GM21786 (cell line): ENCODE measurements at regions not wholly inside any gene's neighbourhood (a gene's known extent, or its start where the extent isn't known, plus 50 kb on each side); places are given as distances from the start of the nearest gene placed in this dataset.
"Not testable (repeated sequence)": the region's sequence is repeated elsewhere in the genome, so short reads cannot be mapped to it uniquely, and the experiment has no call there.

ENCODE experiments used
- ATAC-seq: cut with Tn5 transposase; IDR thresholded peaks from one replicate; pipeline ENCODE4 v1.9.1; 2021; ENCODE audit not compliant: unreplicated experiment

DNA sequence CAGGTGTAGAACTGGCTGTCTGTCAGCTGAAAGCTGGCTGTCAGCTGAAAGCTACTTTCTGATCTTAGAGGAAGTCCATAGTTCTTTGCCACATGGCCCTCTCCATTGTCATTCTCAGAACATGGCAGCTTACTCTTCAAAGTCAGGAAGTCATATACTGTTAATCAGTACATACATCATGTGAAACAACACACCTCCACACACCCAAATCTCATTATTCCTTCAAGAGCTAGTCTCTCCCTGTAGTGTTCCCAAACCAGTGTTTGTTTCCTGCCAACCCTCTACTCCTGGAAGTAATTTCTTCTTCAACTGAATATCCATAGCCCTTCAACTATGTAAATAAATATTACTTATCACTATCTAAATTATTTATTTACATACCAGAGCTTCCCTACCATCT lies 58.9 kb downstream of the OR5AK2 start:
- ATAC-seq, result no peak

DNA sequence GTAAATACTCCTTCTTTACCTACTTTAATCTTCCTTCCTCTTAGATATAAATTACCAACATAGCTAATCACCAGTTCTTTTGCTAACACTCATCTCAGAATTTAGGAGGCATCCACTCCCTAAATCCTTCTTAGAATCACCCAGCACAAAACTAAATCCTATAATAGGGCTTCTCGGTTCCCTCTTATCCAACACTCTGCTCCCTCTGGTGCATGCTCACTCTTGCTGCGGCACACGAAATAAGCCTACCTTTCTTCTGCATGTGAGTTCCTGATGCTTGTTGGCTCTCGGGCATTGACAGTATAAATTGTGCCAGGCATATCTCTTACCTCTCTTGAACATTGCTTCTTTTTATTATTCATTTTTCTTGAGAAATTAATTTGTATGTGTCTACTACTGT lies 61.0 kb downstream of the OR5AK2 start:
- ATAC-seq, result no peak

DNA sequence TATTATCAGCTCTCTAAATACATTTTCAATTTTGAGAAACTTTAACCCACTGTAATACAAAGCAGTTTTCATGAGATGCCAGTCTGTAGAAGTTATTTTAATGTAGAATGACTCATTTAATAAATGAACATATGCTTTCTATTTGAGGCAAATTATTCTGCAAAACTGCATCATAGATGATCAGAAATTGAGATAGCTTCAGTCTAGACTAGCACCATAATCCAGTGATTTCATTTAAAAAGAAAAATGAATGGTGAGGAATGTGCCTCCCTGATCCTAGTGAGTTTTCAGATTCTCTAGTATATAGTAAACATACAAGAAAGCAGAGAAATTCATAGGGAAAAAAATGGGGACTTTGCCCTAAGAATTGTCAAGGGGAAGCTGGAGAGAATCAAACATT lies 66.1 kb downstream of the OR5AK2 start:
- no peak for ATAC-seq

DNA sequence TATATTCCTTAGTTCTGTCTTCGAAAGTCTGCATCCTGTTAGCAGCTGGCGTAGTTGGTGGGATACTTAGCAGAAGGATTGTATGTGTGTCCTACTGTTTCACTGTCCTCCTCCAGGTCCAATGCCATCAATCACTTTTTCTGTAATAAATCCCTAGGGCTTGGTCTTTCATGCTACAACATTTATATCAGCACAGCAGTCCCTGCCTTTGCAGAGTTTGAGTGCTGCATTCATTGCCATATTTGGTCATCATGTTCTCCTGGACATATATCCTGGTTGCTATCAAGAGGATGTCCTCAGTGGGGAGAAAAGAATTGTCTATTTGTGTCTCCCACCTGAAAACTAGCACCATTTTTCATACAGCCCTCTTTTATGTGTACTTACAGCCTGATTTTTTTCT lies 67.0 kb downstream of the OR5AK2 start:
- ATAC-seq, result no peak

DNA sequence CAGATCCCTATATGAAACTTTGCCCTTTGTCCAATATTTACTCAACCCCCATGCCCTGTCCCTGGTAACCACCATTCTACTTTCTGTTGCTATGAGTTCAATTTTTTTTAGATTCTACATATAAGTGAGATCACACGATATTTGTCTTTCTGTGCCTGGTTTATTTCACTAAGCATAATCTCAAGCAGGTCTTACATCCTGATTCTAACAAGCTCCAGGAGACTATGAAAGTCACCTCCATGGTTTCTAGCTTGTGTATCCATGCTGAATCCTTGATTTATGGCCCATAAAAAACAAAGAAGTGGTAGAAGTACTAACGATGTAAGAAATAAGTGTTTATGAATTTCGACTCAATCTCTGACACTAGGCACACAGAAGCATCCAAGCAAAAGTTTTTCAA lies 68.0 kb downstream of the OR5AK2 start:
- ATAC-seq, result no peak

DNA sequence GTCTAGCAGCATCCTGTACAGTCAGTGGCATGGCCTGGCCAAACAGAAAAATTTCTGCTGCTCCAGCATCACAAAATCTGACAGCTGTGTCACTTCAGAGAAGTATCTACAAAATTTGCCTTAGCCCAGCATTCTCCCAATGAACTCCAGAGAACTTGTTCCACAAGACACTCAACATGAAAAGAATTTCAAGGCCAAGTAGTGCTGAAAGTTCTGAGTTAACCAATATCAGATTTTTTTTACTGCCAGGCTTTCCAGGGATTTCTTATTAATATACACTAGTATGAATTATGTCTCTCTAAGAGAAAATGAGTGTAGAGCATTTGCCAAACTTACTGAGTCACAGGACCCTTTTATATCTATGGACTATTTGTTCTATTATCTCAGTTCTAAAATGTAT lies 68.8 kb downstream of the OR5AK2 start:
- no peak for ATAC-seq

DNA sequence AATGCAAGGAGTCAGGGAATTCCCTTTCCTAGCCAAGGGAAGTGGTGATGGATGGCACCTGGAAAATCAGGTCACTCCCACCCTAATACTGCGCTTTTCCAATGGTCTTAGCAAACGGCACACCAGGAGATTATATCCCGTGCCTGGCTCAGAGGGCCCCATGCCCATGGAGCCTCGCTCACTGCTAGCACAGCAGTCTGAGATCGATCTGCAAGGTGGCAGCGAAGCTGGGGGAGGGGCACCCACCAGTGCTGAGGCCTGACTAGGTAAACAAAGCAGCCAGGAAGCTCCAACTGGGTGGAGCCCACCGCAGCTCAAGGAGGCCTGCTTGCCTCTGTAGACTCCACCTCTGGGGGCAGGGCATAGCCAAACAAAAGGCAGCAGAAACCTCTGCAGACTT lies 74.2 kb downstream of the OR5AK2 start:
- ATAC-seq, result not testable (repeated sequence)

DNA sequence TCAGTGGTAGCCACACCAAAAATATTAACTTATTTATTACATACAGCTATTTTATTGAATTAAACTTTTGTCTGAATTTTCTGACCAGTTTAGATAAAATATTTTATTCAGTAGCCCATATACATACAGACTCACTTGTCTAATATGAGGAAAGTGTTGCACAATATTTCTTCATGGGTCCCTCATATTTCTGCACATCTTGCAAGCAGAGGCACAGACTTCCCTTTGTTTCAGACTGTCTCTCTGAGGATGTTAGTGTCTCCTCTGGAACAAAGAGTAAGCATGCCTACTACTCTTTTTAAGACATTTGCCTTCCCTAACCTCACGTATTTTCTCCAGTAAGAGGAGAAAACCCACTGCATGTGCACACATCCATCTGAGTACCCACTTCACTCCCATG lies 81.2 kb downstream of the OR5AK2 start:
- no peak for ATAC-seq

DNA sequence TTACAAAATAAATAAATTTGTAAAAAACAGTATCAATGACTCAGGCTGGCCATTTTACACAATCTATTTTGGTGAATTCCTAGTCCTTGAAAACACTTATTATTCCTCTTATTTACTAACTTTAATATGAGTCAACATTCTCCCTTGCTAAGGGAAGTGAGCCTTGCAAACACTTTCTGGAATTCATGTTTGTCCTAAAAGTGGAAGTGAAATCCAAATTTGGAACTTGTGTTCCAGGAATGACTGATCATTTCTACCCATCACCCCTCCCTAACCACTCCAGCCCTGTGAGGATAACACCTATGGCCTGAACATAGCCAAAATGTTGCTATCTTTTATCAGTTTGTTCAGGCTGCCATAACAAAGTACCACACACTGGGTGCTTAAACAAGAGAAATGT lies 83.1 kb downstream of the OR5AK2 start:
- no peak for ATAC-seq

DNA sequence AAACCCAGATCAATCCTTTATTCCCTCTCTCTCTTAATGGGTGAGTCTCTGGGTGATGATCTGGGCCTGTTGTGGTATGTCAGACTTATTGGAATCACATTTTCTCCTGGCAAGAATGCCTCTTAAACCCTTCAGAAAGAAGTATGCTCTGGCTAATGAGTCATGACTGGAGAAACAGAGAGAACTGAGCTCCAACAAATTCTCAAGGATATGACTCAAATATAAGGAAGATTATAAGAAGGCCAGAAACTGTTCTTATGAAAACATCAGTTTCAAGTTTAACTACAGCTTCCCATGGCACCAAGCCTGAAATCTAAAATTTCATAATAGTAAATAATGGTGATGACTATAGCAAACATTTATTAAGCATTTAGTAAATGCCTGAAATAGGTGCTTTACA lies 83.9 kb downstream of the OR5AK2 start:
- ATAC-seq, result no peak

DNA sequence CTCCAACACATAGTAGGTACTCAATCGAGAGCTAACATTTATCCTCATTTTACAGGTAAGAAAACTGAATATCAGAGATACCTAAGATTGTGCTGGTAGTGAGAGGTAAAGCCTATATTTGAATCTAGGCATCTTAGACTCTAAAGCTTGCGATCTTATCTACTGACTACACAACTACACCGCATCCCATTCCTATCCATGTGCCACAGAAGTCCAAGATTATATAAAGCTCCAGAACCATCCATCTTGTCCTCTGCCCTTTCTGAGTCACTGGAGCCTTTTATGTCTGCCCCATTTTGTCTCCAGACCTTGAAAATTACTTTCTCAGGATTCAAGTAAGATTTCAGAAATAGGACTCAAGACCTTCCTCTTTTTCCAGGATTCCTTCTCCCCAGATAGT lies 84.4 kb downstream of the OR5AK2 start:
- no peak for ATAC-seq

DNA sequence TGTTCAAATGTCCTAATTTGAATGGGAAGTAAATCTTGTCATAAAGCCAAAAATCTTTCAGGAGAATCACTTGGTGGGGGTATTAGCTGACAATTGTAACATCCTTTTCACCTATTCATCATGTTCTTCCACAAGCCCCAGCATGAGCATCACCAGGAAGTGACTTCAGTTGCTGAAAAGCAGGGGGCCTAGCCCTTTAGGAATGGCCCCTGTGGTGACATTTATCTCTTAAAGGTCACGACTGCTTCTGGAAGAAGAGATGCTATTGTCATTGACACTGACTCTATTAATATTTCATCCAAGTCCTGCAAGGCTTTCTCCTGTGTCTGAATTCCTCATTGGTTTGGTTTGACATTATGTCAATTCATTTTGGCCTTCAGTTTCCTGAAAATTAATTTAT lies 92.6 kb downstream of the OR5AK2 start:
- ATAC-seq, result no peak

DNA sequence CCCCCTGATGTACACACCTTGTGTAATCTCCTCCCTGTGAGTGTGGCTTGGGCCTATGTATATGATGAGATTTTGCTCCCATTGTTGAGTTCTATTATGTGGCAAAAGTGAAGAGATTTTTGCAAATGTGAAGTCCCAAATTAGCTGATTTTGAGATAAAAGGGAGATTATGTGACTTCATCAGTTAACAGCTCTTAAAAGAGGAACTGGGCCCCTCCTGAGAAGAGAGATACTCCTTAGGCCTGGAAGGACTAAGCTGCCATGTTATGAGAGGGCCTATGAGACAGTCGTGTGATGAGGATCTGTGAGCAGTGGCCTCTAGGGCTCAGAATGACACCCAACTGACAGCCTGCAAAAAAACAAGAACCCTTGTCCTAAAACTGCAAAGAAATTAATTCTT lies 93.4 kb downstream of the OR5AK2 start:
- no peak for ATAC-seq

DNA sequence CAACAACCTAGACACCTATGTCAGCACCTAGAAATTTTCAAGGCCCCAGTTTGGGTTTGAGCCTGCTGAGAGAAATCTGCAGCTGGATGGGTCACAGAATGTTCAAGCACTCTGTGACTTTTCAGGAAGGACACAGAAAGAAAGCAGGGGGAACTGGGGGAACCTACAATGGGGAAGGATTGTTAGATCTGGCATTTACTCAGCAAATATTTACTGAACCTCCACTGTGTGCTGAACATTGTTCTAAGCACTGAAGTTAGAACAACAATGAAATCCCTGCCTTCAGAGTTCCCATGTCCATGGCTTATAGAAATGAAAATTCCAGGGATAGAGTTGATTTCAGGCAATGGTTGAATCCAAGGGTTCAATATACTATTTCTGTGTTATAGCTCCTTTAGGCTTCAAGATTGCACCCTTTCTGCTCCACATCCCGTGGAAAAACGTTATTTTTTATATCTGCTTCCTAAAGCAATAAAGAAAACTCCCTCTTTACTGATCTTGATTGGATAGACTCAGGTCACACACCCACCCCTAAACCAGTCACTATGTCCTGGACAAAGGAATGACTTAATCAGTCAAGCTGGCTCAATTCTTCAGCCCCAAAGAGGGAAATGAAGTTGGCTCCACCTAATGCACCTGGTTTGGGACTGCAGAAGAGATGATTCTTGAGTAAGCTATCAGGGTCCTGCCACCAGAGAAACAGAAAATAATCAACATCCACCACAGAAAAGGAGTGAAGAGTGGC lies 95.1 kb downstream of the OR5AK2 start:
- no peak for ATAC-seq

DNA sequence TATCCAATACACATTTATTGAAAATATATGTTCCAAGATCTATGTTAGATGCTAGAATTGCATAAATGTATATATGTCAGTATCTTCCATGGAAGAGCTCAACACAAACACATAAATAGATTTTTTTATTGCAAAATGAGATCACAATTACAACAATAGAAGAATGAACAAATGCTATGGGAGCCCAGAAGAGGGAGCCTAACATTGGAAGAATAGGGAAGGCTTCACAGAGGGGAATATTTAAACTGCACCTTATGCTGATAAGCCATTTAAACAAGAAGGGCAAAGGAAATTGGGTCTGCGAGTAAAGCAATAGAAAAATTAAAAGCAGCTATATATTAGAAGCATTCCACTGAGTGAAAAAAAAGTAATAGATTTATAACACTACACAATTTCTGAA lies 96.1 kb upstream of the LRRC55 start:
- no peak for ATAC-seq

DNA sequence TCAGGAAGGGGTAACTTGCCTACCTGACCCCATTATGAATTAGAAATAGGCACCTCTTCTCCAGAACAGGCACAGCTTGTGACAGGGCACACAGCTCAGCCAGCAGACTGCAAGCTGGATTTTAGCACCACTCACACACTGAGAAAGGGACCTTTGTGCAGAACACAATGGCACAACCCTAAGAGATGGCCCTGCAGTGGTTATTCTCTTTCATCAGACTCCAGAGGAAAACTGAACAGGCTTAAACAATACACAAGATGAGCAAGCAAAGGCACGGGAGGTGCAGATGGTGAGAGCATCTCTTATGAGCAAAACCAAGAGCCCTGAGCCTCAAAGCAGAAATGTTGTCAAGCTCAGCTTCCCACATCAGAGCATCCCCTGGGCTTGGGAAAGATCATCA lies 93.8 kb upstream of the LRRC55 start:
- no peak for ATAC-seq

DNA sequence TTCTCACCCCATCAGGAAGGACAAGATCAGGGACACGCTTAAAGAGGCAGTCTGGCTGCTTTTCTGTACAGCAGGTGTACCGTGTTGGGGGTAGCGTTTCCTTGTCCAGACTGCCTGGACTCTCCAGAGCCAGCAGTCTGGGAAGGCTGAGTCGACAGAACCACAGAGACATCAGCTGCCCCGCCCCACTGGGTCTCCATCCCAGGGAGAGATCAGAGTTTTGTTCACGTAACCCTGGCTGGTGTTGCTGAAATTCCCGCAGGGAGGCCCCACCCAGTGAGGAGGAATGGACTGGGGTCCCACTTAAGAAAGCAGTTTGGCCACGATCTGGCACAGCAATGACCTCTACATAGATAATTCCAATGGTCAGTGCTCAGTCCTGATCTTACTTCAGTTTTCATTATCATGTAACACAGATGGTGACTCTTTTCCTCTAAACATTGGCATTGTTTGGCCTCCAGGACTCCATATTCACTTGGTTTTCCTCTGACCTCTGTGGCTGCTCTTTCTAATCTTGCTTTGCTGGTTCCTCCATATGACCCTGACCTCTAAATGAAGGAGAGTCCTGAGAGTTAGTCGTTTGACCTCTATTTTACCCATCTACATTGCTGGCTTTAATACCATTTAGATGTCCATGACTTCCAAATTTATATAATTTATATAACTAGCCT lies 89.6 kb upstream of the LRRC55 start:
- no peak for ATAC-seq

DNA sequence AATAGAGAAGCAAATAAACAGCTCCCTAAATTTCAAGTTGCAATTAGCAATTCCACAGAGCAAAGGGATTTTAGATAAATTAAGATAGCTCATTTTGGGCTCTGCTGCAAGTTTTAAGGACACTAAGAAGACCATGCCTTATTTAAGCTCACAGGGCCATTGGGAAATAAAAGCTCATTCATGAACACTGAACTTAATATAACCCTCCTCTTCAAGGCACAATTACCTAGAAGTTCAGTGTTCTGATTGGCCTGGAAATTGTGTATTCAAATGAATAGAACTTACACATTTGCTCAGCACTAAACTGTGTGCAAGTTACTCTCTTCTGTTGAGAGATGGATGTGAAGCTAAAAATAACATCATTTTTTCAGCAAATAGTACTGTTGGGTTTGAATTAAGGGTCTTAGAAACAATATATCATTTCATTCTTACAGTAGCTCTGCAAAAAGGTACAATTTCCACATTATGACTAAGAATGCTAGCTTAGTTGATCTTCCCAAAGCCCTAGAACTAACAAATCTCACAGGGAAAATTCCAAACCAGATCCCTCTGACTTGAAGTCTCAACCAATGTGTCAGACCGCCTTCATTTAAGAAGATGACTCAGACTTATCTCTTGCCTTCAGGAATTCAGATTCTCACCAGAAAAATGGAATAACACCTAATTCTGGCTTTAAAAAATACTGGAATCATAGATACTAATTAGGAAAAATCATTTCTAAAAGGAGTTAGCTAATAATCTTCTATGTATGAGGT lies 87.4 kb upstream of the LRRC55 start:
- no peak for ATAC-seq

DNA sequence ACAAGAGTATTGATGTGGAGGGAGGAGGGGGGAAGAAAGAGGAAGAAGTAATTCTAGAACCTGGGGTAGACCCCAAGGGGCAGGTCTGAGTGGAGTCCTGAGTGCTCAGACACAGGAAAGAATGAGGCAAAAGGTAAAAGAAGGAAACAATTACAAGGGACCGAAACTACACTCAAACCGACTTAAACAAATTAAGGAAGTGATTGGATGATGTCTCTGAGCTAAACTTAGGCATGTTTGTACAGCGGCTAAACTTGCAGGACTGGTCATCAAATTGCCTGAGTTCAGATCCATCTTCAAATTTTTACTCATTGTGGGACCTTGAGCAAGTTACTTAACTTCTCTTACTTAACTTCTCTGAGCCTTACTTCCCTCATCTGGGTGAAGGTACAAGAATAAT lies 86.3 kb upstream of the LRRC55 start:
- ATAC-seq, result no peak

DNA sequence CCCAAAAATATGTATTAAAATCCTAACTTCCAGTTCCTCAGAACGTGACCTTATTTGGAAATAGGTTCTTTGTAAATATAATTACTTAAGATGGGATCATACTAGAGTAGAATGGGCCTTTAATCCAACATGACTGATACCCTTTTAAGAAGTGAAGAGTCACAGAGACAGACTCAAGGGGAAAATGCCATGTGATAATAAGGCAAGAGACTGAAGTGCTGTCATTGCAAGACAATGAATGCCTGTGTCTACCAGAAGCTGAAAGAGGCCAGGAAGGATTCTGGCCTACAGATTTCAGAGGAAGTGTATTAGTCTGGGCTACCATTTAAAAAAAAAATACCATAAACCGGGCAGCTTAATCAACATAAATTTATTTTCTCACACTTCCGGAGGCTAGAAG lies 85.9 kb upstream of the LRRC55 start:
- ATAC-seq, result no peak

DNA sequence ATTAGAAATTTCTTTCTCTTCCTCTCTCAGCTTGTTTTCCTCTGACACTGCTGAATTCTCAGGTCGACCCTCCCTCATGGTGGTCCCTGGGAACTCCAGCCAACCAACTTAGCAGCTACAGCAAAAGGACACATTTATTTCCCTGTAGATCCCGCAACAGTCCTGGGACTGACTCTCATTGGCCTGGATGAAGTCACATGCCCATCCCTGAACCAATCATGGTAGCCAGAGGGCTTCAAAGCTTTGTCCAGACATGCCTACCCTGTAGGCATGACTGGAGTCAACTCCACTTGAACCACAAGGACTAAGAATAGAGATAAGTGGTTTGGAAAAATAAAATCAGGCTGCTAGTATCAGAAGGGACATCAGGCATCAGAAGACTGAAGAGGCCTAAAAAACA lies 84.6 kb upstream of the LRRC55 start:
- no peak for ATAC-seq

DNA sequence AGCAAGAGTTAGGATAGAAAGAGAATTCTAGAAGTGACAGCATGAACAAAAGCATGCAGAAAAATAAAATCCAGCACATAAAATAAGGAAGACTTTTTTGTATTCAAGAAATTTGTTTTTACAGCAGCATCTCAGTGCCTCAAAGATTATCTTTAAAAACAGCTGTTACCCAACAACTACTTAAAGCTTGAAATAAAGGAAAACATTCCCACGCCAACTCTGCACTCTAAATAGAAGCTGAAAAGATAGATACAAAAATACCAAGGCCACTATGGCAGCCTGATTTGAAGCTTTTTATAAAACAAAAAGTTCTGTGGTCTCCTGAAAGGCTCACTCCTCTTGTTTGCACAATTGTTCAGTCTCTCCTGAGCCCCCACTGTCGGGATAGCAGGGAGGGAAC lies 83.6 kb upstream of the LRRC55 start:
- ATAC-seq, result no peak
